Fibroblast of the conjunctiva (primary cell): ENCODE measurements at regions not wholly inside any gene's neighbourhood (a gene's known extent, or its start where the extent isn't known, plus 50 kb on each side); places are given as distances from the start of the nearest gene placed in this dataset.

Experiments used
- DNase-seq: peaks from one replicate; pipeline ENCODE4 v3.0.0-alpha.2; 2010; ENCODE audit warnings: low read depth

- DNase-seq: no peak
Observed at GRCh38 chr4:178412455-178412854, 970.2 kb upstream of the AGA start.

GRCh38 chr4:178414042-178414441 is 971.8 kb upstream of the AGA start:
- no peak for DNase-seq

GRCh38 chr4:178414881-178415446 is 972.7 kb upstream of the AGA start:
- DNase-seq: no peak

- no peak for DNase-seq
Observed at GRCh38 chr4:178415925-178416324, 973.7 kb upstream of the AGA start.

GRCh38 chr4:178423366-178423765 is 981.1 kb upstream of the AGA start:
- no peak for DNase-seq

GRCh38 chr4:178426871-178427270 is 984.6 kb upstream of the AGA start:
- DNase-seq: no peak

GRCh38 chr4:178427663-178428062 is 985.4 kb upstream of the AGA start:
- no peak for DNase-seq

GRCh38 chr4:178448372-178449035 is 1006.3 kb upstream of the AGA start:
- no peak for DNase-seq

GRCh38 chr4:178450614-178451013 is 1008.4 kb upstream of the AGA start:
- DNase-seq: no peak

GRCh38 chr4:178453057-178453456 is 1010.8 kb upstream of the AGA start:
- no peak for DNase-seq

- no peak for DNase-seq
Observed at GRCh38 chr4:178457286-178457685, 1015.0 kb upstream of the AGA start.

- no peak for DNase-seq
Observed at GRCh38 chr4:178462710-178463109, 1020.5 kb upstream of the AGA start.

- DNase-seq: no peak
Observed at GRCh38 chr4:178463747-178464146, 1021.5 kb upstream of the AGA start.

- no peak for DNase-seq
Observed at GRCh38 chr4:178470996-178471784, 1029.0 kb upstream of the AGA start.

- DNase-seq: no peak
Observed at GRCh38 chr4:178471994-178472393, 1029.8 kb upstream of the AGA start.

GRCh38 chr4:178480105-178480504 is 1037.9 kb upstream of the AGA start:
- no peak for DNase-seq

- DNase-seq: no peak
Observed at GRCh38 chr4:178480881-178481280, 1038.6 kb upstream of the AGA start.

- DNase-seq: no peak
Observed at GRCh38 chr4:178481564-178481963, 1039.3 kb upstream of the AGA start.

GRCh38 chr4:178523038-178523437 is 1080.8 kb upstream of the AGA start:
- DNase-seq: no peak

GRCh38 chr4:178535939-178536579 is 1093.8 kb upstream of the AGA start:
- DNase-seq: no peak

- no peak for DNase-seq
Observed at GRCh38 chr4:178553201-178553600, 1111.0 kb upstream of the AGA start.

- DNase-seq: no peak
Observed at GRCh38 chr4:178554352-178554751, 1112.1 kb upstream of the AGA start.

- DNase-seq: no peak
Observed at GRCh38 chr4:178556796-178557195, 1114.6 kb upstream of the AGA start.
